Neural cell (in vitro differentiated cells): ENCODE measurements at regions not wholly inside any gene's neighbourhood (a gene's known extent, or its start where the extent isn't known, plus 50 kb on each side); places are given as distances from the start of the nearest gene placed in this dataset.
"Not testable (repeated sequence)": the region's sequence is repeated elsewhere in the genome, so short reads cannot be mapped to it uniquely, and the experiment has no call there.

Experiments
- H2AFZ ChIP-seq: fragments of 200-600, 300-800 bp; sonication (generic), shearing (Covaris generic); 2 replicates; pipeline ENCODE4 v1.6.0; 2014; ENCODE audit warnings: low read depth, mild to moderate bottlenecking, antibody characterized with exemption, low read length, moderate library complexity
- H3F3A ChIP-seq: fragments of 200-600 bp; shearing (Covaris generic); 2 replicates; pipeline ENCODE4 v1.6.1; 2016; ENCODE audit warnings: mild to moderate bottlenecking, moderate library complexity, mixed read lengths, antibody characterized with exemption, low read length; ENCODE audit not compliant: insufficient read depth, poor library complexity, severe bottlenecking
- H3K27ac ChIP-seq: fragments of 200-600, 300-800 bp; sonication (generic), shearing (Covaris generic); 2 replicates; pipeline ENCODE4 v1.5.1; 2014; ENCODE audit warnings: mild to moderate bottlenecking, low read length, moderate library complexity
- H3K27me3 ChIP-seq: fragments of 300-800, 200-600 bp; sonication (generic), shearing (Covaris generic); 2 replicates; pipeline ENCODE4 v1.6.0; 2014; ENCODE audit warnings: mild to moderate bottlenecking, low read depth, low read length, moderate library complexity; ENCODE audit not compliant: insufficient read depth
- H3K36me3 ChIP-seq: fragments of 300-800, 200-600 bp; sonication (generic), shearing (Covaris generic); 2 replicates; pipeline ENCODE4 v1.5.1; 2014; ENCODE audit warnings: mild to moderate bottlenecking, antibody characterized with exemption, low read length, moderate library complexity; ENCODE audit not compliant: insufficient read depth
- H3K4me2 ChIP-seq: fragments of 300-800, 200-600 bp; sonication (generic), shearing (Covaris generic); 2 replicates; pipeline ENCODE4 v1.6.0; 2014; ENCODE audit warnings: mild to moderate bottlenecking, low read length
- H3K4me3 ChIP-seq: fragments of 300-800, 200-600 bp; sonication (generic), shearing (Covaris generic); 2 replicates; pipeline ENCODE4 v1.5.1; 2014; ENCODE audit warnings: mild to moderate bottlenecking, low read length, moderate library complexity
- H3K79me2 ChIP-seq: fragments of 200-600 bp; shearing (Covaris generic); replicated peaks from 2 replicates; pipeline ENCODE4 v1.6.0; 2014; ENCODE audit warnings: mild to moderate bottlenecking, low read length, moderate library complexity; ENCODE audit not compliant: insufficient read depth
- H3K9ac ChIP-seq: fragments of 300-800, 200-600 bp; sonication (generic), shearing (Covaris generic); 2 replicates; pipeline ENCODE4 v1.6.1; 2016; ENCODE audit warnings: mild to moderate bottlenecking, low read length, mixed read lengths
- H3K9me2 ChIP-seq: fragments of 200-600 bp; shearing (Covaris generic); 2 replicates; pipeline ENCODE4 v1.6.1; 2016; ENCODE audit warnings: mild to moderate bottlenecking, low read length, mixed read lengths; ENCODE audit not compliant: insufficient read depth
- H3K9me3 ChIP-seq: fragments of 200-600, 300-800 bp; sonication (generic), shearing (Covaris generic); 2 replicates; pipeline ENCODE4 v1.6.1; 2016; ENCODE audit warnings: mild to moderate bottlenecking, mixed run types, low read length, moderate library complexity, mixed read lengths
- H4K20me1 ChIP-seq: fragments of 200-600 bp; shearing (Covaris generic); 2 replicates; pipeline ENCODE4 v1.6.1; 2016; ENCODE audit warnings: mild to moderate bottlenecking, mixed run types; ENCODE audit not compliant: insufficient read depth
- CTCF ChIP-seq: fragments of 450-650 bp; IDR thresholded peaks from 2 replicates; pipeline ENCODE4 v1.5.1; 2014; ENCODE audit warnings: antibody characterized with exemption, mild to moderate bottlenecking, moderate library complexity; ENCODE audit not compliant: poor library complexity, severe bottlenecking
- EP300 ChIP-seq: fragments of 450-650 bp; conservative IDR thresholded peaks from 2 replicates; pipeline ENCODE4 v1.6.1; 2014; ENCODE audit warnings: antibody characterized with exemption, mild to moderate bottlenecking, moderate library complexity; ENCODE audit not compliant: poor library complexity, severe bottlenecking
- EZH2 ChIP-seq: fragments of 200-600, 300-800 bp; shearing (Covaris generic), sonication (generic); IDR thresholded peaks from 2 replicates; pipeline ENCODE4 v1.6.1; 2014; ENCODE audit warnings: antibody characterized with exemption, low read length, borderline replicate concordance, mild to moderate bottlenecking; ENCODE audit not compliant: insufficient read depth, poor library complexity, severe bottlenecking
- MXI1 ChIP-seq: fragments of 450-650 bp; conservative IDR thresholded peaks from 2 replicates; pipeline ENCODE4 v1.6.1; 2014; ENCODE audit warnings: antibody characterized with exemption, mild to moderate bottlenecking; ENCODE audit not compliant: poor library complexity, severe bottlenecking
- POLR2AphosphoS5 ChIP-seq: IDR thresholded peaks from 2 replicates; pipeline ENCODE4 v1.6.1; 2012
- RAD21 ChIP-seq: fragments of 450-650 bp; conservative IDR thresholded peaks from 2 replicates; pipeline ENCODE4 v1.6.1; 2014; ENCODE audit warnings: antibody characterized with exemption, mild to moderate bottlenecking, moderate library complexity
- REST ChIP-seq: IDR thresholded peaks from 2 replicates; pipeline ENCODE4 v1.6.1; 2012; ENCODE audit warnings: borderline replicate concordance
- SMC3 ChIP-seq: fragments of 450-650 bp; conservative IDR thresholded peaks from 2 replicates; pipeline ENCODE4 v1.6.1; 2014; ENCODE audit warnings: antibody characterized with exemption, mild to moderate bottlenecking, moderate library complexity; ENCODE audit not compliant: poor library complexity
- TAF1 ChIP-seq: IDR thresholded peaks from 2 replicates; pipeline ENCODE4 v1.6.1; 2012; ENCODE audit warnings: low read depth

- H3K36me3 ChIP-seq: no peaks in the 10 kb centered on the region
- H2AFZ ChIP-seq: no peak overlapping the region
- peak overlapping the region; percentile 22 for H3K4me3 ChIP-seq
- no peak overlapping the region for H3K9ac ChIP-seq
- no peaks in the 10 kb centered on the region for H4K20me1 ChIP-seq
- peak overlapping the region; percentile 37 for H3K4me2 ChIP-seq
- H3K79me2 ChIP-seq: no peaks in the 10 kb centered on the region
- H3K9me3 ChIP-seq: no peaks in the 10 kb centered on the region
- H3K27ac ChIP-seq: peak overlapping the region; percentile 37
- H3F3A ChIP-seq: no peaks in the 10 kb centered on the region
- no peaks in the 10 kb centered on the region for H3K9me2 ChIP-seq
- H3K27me3 ChIP-seq: no peaks in the 10 kb centered on the region
- peak; percentile 80 for TF ChIP-seq EP300
- TF ChIP-seq POLR2AphosphoS5: peak; percentile 52
- TF ChIP-seq MXI1: no peak
- peak; percentile 29 for TF ChIP-seq REST
Observed at GRCh38 chr13:53110614-53111013, 82.0 kb downstream of the OLFM4 start.

GRCh38 chr13:53112522-53112921 lies 83.9 kb downstream of the OLFM4 start:
- Histone ChIP-seq H3K27ac (no peak overlapping the region), H4K20me1 (no peaks in the 10 kb centered on the region), H3K79me2 (no peaks in the 10 kb centered on the region), H3K4me3 (no peak overlapping the region), H3K4me2 (no peak overlapping the region), H3K36me3 (no peaks in the 10 kb centered on the region), H3K9me3 (no peaks in the 10 kb centered on the region), H3K27me3 (no peaks in the 10 kb centered on the region), H3K9ac (no peak overlapping the region), H3K9me2 (no peaks in the 10 kb centered on the region), H3F3A (no peaks in the 10 kb centered on the region), H2AFZ (no peak overlapping the region)
- TF ChIP-seq EZH2 (no peak), POLR2AphosphoS5 (no peak), TAF1 (no peak), MXI1 (no peak), SMC3 (no peak), CTCF (no peak), RAD21 (no peak), REST (no peak), EP300 (no peak)

- H3K79me2 ChIP-seq, H3K27me3 ChIP-seq, H3K27ac ChIP-seq, H3K4me2 ChIP-seq, H3K9me2 ChIP-seq, H3F3A ChIP-seq, H2AFZ ChIP-seq, H3K9ac ChIP-seq, H3K4me3 ChIP-seq, H3K9me3 ChIP-seq, H3K36me3 ChIP-seq, H4K20me1 ChIP-seq: not testable (repeated sequence)
Observed at GRCh38 chr13:53117048-53117447, 88.4 kb downstream of the OLFM4 start.
